GM12878 (cell line): ENCODE measurements at regions not wholly inside any gene's neighbourhood (a gene's known extent, or its start where the extent isn't known, plus 50 kb on each side); places are given as distances from the start of the nearest gene placed in this dataset.

Experiments
- ATAC-seq: fragments of 200-7000 bp; cut with Tn5 transposase; 3 replicates; pipeline ENCODE4 v1.9.1; 2020; ENCODE audit warnings: mild to moderate bottlenecking, moderate library complexity
- BruUV-seq: library from RNA; stranded (reverse); fragments of 400-500 nt; replicated peaks from 2 replicates; lab custom pipeline; 2021; lab: Mats Ljungman, UMichigan
- CTCF ChIA-PET: fragments of 300-600 bp; sonication (Branson Sonifier 250); formaldehyde crosslinking; extraction: SDS; loops from one replicate; lab custom pipeline; 2021; ENCODE audit warnings: inconsistent platforms; lab: Yijun Ruan, JAX
- POLR2A ChIA-PET: fragments of 350-600 bp; formaldehyde crosslinking; extraction: SDS; loops from one replicate; lab custom pipeline; 2021; ENCODE audit warnings: inconsistent platforms; lab: Charles Lee
- RAD21 ChIA-PET: fragments of 300-600 bp; sonication (Branson Sonifier 250); formaldehyde crosslinking; loops from one replicate; lab custom pipeline; 2023; ENCODE audit warnings: antibody characterized with exemption; ENCODE audit not compliant: unreplicated experiment; lab: Charles Lee
- SMC1A ChIA-PET: fragments of 300-600 bp; sonication (Branson Sonifier 250); formaldehyde crosslinking; loops from one replicate; lab custom pipeline; 2023; ENCODE audit not compliant: unreplicated experiment, uncharacterized antibody; lab: Charles Lee
- DNase-seq: peaks from one replicate; pipeline ENCODE4 v3.0.0-alpha.2; 2011; ENCODE audit warnings: low read depth, low spot score
- FAIRE-seq: peaks from 3 replicates; lab custom pipeline; 2011; peaks lifted over from hg19 to GRCh38; lab: Jason Lieb, UNC
- H2AFZ ChIP-seq: 2 replicates; pipeline ENCODE4 v1.6.0; 2011; ENCODE audit warnings: low read depth, low read length, control low read depth; ENCODE audit not compliant: control insufficient read depth
- H3K27ac ChIP-seq: 2 replicates; pipeline ENCODE4 v1.5.1; 2011; ENCODE audit warnings: control low read depth; ENCODE audit not compliant: control insufficient read depth, insufficient read depth
- H3K27me3 ChIP-seq, 2 experiments: replicated peaks in 1 of 2; 2 replicates each; pipeline versions ENCODE4 v1.6.0 to v1.6.1; 2011; ENCODE audit warnings: low read length in 1 of 2; ENCODE audit not compliant: control insufficient read depth in 2 of 2, insufficient read depth in 2 of 2
- H3K36me3 ChIP-seq, 2 experiments: 2 replicates each; pipeline ENCODE4 v1.5.1; 2011; ENCODE audit warnings: low read length in 1 of 2; ENCODE audit not compliant: control insufficient read depth in 2 of 2, insufficient read depth in 2 of 2
- H3K4me1 ChIP-seq: 2 replicates; pipeline ENCODE4 v1.6.1; 2011; ENCODE audit warnings: mild to moderate bottlenecking, low read length, moderate library complexity, mixed read lengths; ENCODE audit not compliant: control insufficient read depth, insufficient read depth
- H3K4me2 ChIP-seq: 2 replicates; pipeline ENCODE4 v1.6.0; 2011; ENCODE audit warnings: control low read depth; ENCODE audit not compliant: control insufficient read depth, insufficient read depth
- H3K4me3 ChIP-seq: fragments of 200-600 bp; sonication (generic); 2 replicates; pipeline ENCODE4 v1.5.1; 2016
- H3K79me2 ChIP-seq: 2 replicates; pipeline ENCODE4 v1.6.0; 2011; ENCODE audit warnings: low read length; ENCODE audit not compliant: control insufficient read depth, insufficient read depth
- H3K9ac ChIP-seq: 2 replicates; pipeline ENCODE4 v1.8.0; 2011; ENCODE audit warnings: low read length, control low read depth, mixed read lengths; ENCODE audit not compliant: control insufficient read depth, insufficient read depth
- H3K9me3 ChIP-seq: replicated peaks from 3 replicates; pipeline ENCODE4 v1.5.1; 2011; ENCODE audit warnings: mild to moderate bottlenecking, low read length; ENCODE audit not compliant: control insufficient read depth, insufficient read depth
- H4K20me1 ChIP-seq: 2 replicates; pipeline ENCODE4 v1.6.0; 2011; ENCODE audit not compliant: control insufficient read depth, insufficient read depth
- BMI1 ChIP-seq: fragments of 450-650 bp; IDR thresholded peaks from 2 replicates; pipeline ENCODE4 v1.6.1; 2016; ENCODE audit warnings: mild to moderate bottlenecking, moderate library complexity, borderline replicate concordance
- CBFB ChIP-seq: IDR thresholded peaks from 2 replicates; pipeline ENCODE4 v1.6.1; 2016; ENCODE audit warnings: antibody characterized with exemption, low read depth
- CBX5 ChIP-seq: sonication (generic); IDR thresholded peaks from 2 replicates; pipeline ENCODE4 v1.6.1; 2016; ENCODE audit warnings: low read depth, moderate library complexity, mild to moderate bottlenecking, inconsistent platforms
- E2F8 ChIP-seq: fragments of 450-650 bp; IDR thresholded peaks from 2 replicates; pipeline ENCODE4 v1.6.1; 2018; ENCODE audit warnings: mild to moderate bottlenecking, low read depth, moderate library complexity; ENCODE audit not compliant: partially characterized antibody
- EZH2 ChIP-seq: IDR thresholded peaks from 2 replicates; pipeline ENCODE4 v1.6.1; 2012; ENCODE audit warnings: low read depth, mild to moderate bottlenecking, control low read depth, inconsistent platforms, low read length, borderline replicate concordance; ENCODE audit not compliant: control insufficient read depth
- IKZF1 ChIP-seq: fragments of 450-650 bp; conservative IDR thresholded peaks from 2 replicates; pipeline ENCODE4 v1.6.1; 2017; ENCODE audit warnings: antibody characterized with exemption, mild to moderate bottlenecking
- LARP7 ChIP-seq: fragments of 450-650 bp; IDR thresholded peaks from 2 replicates; pipeline ENCODE4 v1.6.1; 2017; ENCODE audit warnings: mild to moderate bottlenecking
- NFIC ChIP-seq: IDR thresholded peaks from 2 replicates; pipeline ENCODE4 v1.6.1; 2012; ENCODE audit warnings: low read depth, mild to moderate bottlenecking, inconsistent platforms, low read length, moderate library complexity
- PAX5 ChIP-seq: IDR thresholded peaks from 2 replicates; pipeline ENCODE4 v1.6.1; 2011; ENCODE audit warnings: low read depth, low read length, borderline replicate concordance
- PML ChIP-seq: IDR thresholded peaks from 2 replicates; pipeline ENCODE4 v1.6.1; 2012; ENCODE audit warnings: low read length, inconsistent platforms
- POLR2AphosphoS2 ChIP-seq: IDR thresholded peaks from 2 replicates; pipeline ENCODE4 v1.6.1; 2011; ENCODE audit warnings: low read depth, mild to moderate bottlenecking, low read length, improper control_type of control experiment, moderate library complexity
- POU2F2 ChIP-seq: IDR thresholded peaks from 3 replicates; pipeline ENCODE4 v1.6.1; 2011; ENCODE audit warnings: low read depth, mild to moderate bottlenecking, low read length, borderline replicate concordance
- STAT1 ChIP-seq: fragments of 450-650 bp; conservative IDR thresholded peaks from 2 replicates; pipeline ENCODE4 v1.6.1; 2014; ENCODE audit warnings: antibody characterized with exemption, mild to moderate bottlenecking
- SUPT20H ChIP-seq: IDR thresholded peaks from 2 replicates; pipeline ENCODE4 v1.6.1; 2011; ENCODE audit warnings: low read depth, mild to moderate bottlenecking, low read length, moderate library complexity, borderline replicate concordance; ENCODE audit not compliant: control insufficient read depth
- WRNIP1 ChIP-seq: IDR thresholded peaks from 2 replicates; pipeline ENCODE4 v1.6.1; 2011; ENCODE audit warnings: low read depth, low read length, improper control_type of control experiment, borderline replicate concordance
- ZBTB33 ChIP-seq: fragments of 450-650 bp; IDR thresholded peaks from 2 replicates; pipeline ENCODE4 v1.6.1; 2017; ENCODE audit warnings: mild to moderate bottlenecking
- ZNF24 ChIP-seq: fragments of 450-650 bp; IDR thresholded peaks from 2 replicates; pipeline ENCODE4 v1.6.1; 2017; ENCODE audit warnings: antibody characterized with exemption, mild to moderate bottlenecking
- WGBS: methylation state at CpG from one replicate; pipeline ENCODE4 v1.1.6; 2016; ENCODE audit warnings: low lambda C conversion rate; ENCODE audit not compliant: insufficient replicate concordance, insufficient coverage; ENCODE audit errors: missing lambda C conversion rate; 5-methylcytosine and 5-hydroxymethylcytosine counted together
- in situ Hi-C: fragments of 300-500 bp; cut with MboI; formaldehyde crosslinking; loops from 9 replicates; pipeline ENCODE4 v1.14.3; 2018; ENCODE audit warnings: mixed read lengths
- intact Hi-C: fragments of 100-400 bp; cut with micrococcal nuclease; formaldehyde crosslinking; loops from one replicate; pipeline ENCODE4 v1.14.2; 2022; ENCODE audit not compliant: unreplicated experiment
- TF ChIP-seq, protein P1 (sequence below): fragments of 450-650 bp; IDR thresholded peaks from 2 replicates; pipeline ENCODE4 v1.6.1; 2017; ENCODE audit warnings: mild to moderate bottlenecking, low read depth, inconsistent platforms; ENCODE audit not compliant: poor library complexity, severe bottlenecking

DNA sequence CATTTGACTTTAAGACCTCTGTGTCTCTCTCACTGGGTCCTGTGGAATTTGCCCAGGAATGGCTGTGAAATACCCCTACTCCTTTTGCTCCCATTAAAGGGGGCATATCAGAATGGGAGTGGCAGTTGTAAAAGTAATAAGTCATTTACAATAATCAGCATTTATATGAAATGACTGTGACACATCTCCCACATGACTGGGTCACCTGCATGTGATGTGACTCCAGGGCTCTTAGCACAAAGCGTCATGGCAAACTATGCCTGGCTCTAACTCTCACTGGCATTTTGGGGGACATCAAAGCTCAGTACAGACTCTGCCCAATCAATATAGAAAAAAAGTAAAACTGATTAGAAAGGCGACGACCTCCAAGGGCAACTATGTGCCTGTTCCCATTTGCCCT, 157.6 kb downstream of the RPS24 start:
- Histone ChIP-seq H3K4me1 (no peaks in the 10 kb centered on the region), H3K27ac (no peak overlapping the region), H3K27me3 (no peaks in the 10 kb centered on the region; a peak in 1 of 4 replicates), H2AFZ (no peak overlapping the region), H3K4me3 (no peak overlapping the region), H3K9ac (no peak overlapping the region), H4K20me1 (no peaks in the 10 kb centered on the region), H3K9me3 (no peaks in the 10 kb centered on the region; the same call in 1 of the 3 replicates), H3K4me2 (no peak overlapping the region), H3K36me3 (no peaks in the 10 kb centered on the region), H3K79me2 (no peaks in the 10 kb centered on the region)
- SMC1A ChIA-PET = interaction anchor here (1.2 kb wide), 1 partner anchor 11 kb away, joined by 3 read pairs; no protein-coding TSS in a partner anchor
- FAIRE-seq = no peak
- RAD21 ChIA-PET = no interaction called here
- BruUV-seq = no TSS peak
- in situ Hi-C loops = no loop called here
- 26% methylated on average over 3 of the region's 3 CpGs for WGBS
- CTCF ChIA-PET = no interaction called here
- POLR2A ChIA-PET = no interaction called here
- no peak for TF ChIP-seq PML
- TF ChIP-seq BMI1 = no peak
- TF ChIP-seq IKZF1 = no peak
- no peak for TF ChIP-seq STAT1
- TF ChIP-seq ZNF24 = no peak
- TF ChIP-seq WRNIP1 = no peak
- TF ChIP-seq NFIC = no peak
- no peak for TF ChIP-seq SUPT20H
- TF ChIP-seq PAX5 = no peak
- TF ChIP-seq CBX5 = no peak
- TF ChIP-seq POU2F2 = no peak
- no peak for TF ChIP-seq LARP7
- no peak for TF ChIP-seq POLR2AphosphoS2
- TF ChIP-seq, protein P1, sequence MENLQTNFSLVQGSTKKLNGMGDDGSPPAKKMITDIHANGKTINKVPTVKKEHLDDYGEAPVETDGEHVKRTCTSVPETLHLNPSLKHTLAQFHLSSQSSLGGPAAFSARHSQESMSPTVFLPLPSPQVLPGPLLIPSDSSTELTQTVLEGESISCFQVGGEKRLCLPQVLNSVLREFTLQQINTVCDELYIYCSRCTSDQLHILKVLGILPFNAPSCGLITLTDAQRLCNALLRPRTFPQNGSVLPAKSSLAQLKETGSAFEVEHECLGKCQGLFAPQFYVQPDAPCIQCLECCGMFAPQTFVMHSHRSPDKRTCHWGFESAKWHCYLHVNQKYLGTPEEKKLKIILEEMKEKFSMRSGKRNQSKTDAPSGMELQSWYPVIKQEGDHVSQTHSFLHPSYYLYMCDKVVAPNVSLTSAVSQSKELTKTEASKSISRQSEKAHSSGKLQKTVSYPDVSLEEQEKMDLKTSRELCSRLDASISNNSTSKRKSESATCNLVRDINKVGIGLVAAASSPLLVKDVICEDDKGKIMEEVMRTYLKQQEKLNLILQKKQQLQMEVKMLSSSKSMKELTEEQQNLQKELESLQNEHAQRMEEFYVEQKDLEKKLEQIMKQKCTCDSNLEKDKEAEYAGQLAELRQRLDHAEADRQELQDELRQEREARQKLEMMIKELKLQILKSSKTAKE = no peak
- no peak for TF ChIP-seq E2F8
- TF ChIP-seq ZBTB33 = no peak
- TF ChIP-seq EZH2 = no peak
- TF ChIP-seq CBFB = no peak
- intact Hi-C loops = no loop called here
- no peak for DNase-seq
- ATAC-seq = no peak
